ENCODE measurements at regions not wholly inside any gene's neighbourhood (a gene's known extent, or its start where the extent isn't known, plus 50 kb on each side); places are given as distances from the start of the nearest gene placed in this dataset.
"Not testable (repeated sequence)": the region's sequence is repeated elsewhere in the genome, so short reads cannot be mapped to it uniquely, and the experiment has no call there.

DNA sequence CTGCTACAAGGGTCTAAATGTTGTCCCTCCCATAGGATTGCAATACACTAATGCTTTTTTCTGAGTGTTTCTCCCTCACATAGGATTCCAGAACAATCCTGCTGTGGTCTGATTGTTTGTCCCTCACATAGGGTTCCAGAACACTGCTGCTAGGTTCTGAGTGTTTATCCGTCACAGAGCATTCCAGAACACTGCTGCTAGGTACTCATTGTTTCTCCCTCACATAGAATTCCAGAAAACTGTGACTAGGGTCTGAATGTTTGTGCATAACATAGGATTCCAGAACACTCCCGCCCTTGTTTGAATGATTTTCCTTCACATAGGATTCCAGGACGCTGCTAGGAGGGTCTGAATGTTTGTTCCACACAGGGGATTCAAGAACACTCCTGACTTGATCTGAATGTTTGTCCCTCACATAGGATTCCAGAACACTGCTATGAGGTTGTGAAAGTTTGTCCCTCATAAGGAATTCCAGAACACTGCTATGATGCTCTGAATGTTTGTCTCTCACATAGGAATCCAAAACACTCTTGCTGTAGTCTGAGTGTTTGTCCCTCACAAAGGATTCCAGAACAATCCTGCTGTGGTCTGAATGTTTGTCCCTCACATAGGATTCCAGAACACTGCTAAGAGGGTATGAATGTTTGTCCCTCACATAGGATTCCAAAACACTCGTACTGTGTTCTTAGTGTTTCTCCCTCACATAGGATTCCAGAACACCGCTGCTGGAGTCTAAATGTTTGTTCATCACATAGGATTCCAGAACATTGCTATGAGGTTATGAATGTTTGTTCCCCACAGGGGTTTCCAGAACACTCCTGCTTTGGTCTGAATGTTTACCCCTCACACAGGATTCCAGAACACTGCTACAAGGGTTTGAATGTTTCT lies 213.5 kb downstream of the FOXD4L6 start:
- H3K9me2 ChIP-seq (replicated peaks; ENCODE audit: control insufficient read depth, low read length) = no peaks in the 10 kb centered on the region
- H3K36me3 ChIP-seq (ENCODE audit: control insufficient read depth, low read length) = no peaks in the 10 kb centered on the region
- TF ChIP-seq EZH2phosphoT487 (IDR thresholded peaks at IDR 0.05; ENCODE audit: borderline replicate concordance, low read length) = no peak
- TF ChIP-seq, protein P1, sequence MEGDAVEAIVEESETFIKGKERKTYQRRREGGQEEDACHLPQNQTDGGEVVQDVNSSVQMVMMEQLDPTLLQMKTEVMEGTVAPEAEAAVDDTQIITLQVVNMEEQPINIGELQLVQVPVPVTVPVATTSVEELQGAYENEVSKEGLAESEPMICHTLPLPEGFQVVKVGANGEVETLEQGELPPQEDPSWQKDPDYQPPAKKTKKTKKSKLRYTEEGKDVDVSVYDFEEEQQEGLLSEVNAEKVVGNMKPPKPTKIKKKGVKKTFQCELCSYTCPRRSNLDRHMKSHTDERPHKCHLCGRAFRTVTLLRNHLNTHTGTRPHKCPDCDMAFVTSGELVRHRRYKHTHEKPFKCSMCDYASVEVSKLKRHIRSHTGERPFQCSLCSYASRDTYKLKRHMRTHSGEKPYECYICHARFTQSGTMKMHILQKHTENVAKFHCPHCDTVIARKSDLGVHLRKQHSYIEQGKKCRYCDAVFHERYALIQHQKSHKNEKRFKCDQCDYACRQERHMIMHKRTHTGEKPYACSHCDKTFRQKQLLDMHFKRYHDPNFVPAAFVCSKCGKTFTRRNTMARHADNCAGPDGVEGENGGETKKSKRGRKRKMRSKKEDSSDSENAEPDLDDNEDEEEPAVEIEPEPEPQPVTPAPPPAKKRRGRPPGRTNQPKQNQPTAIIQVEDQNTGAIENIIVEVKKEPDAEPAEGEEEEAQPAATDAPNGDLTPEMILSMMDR (IDR thresholded peaks at IDR 0.05; ENCODE audit: low read depth, low read length, poor library complexity, severe bottlenecking) = no peak
- H3K4me2 ChIP-seq (ENCODE audit: low read length) = no peak overlapping the region
- no peaks in the 10 kb centered on the region for H3F3A ChIP-seq (ENCODE audit: control insufficient read depth, insufficient read depth)
- no peaks in the 10 kb centered on the region for H4K20me1 ChIP-seq (ENCODE audit: control insufficient read depth, insufficient read depth, low read depth, low read length)
- no peaks in the 10 kb centered on the region for H3K79me2 ChIP-seq (ENCODE audit: control insufficient read depth, low read length)
- peaks cover 44% of the 10 kb centered on the region; the same call in 1 of the 2 replicates for H3K9me3 ChIP-seq (ENCODE audit: control insufficient read depth, insufficient read depth, low read length)
- H3K4me1 ChIP-seq (ENCODE audit: control insufficient read depth, low read length) = no peaks in the 10 kb centered on the region
- H3K27me3 ChIP-seq (ENCODE audit: control insufficient read depth, low read length) = no peaks in the 10 kb centered on the region
- no peak overlapping the region for H3K27ac ChIP-seq (ENCODE audit: low read depth, low read length)
- H3K4me3 ChIP-seq (ENCODE audit: low read length) = no peak overlapping the region

DNA sequence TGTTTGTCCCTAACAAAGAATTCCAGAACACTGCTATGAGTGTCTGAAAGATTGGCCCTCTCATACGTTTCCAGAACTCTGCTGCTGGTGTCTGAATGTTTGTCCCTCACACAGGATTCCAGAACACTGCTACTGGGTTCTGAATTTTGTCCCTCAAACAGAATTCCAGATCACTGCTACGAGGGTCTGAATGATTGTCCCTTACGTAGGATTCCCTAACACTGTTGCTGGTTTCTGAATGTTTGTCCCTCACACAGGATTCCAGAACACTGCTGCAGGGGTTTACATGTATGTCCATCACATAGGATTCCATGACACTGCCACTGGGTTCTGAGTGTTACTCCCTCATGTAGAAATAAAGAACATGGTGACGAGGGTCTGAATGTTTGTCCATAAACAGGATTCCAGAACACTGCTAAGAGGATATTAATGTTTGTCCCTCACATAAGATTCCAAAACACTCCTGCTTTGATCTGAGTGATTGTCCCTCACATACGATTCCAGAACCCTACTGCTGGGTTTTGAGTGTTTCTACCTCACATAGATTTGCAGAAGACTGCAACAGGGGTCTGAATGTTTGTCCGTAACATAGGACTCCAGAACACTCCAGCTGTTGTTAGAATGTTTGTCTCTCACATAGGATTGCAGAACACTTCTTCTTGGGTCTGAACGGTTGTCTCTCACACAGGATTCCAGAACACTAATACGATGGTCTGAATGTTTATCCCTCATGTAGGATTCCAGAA lies 214.4 kb downstream of the FOXD4L6 start:
- Histone ChIP-seq H3K4me3 (ENCODE audit: low read length) (no peak overlapping the region), H3K36me3 (ENCODE audit: control insufficient read depth, low read length) (no peaks in the 10 kb centered on the region), H3K9me3 (ENCODE audit: control insufficient read depth, insufficient read depth, low read length) (peaks cover 44% of the 10 kb centered on the region; the same call in 1 of the 2 replicates), H4K20me1 (ENCODE audit: control insufficient read depth, insufficient read depth, low read depth, low read length) (no peaks in the 10 kb centered on the region), H3K27ac (ENCODE audit: low read depth, low read length) (no peak overlapping the region), H3K79me2 (ENCODE audit: control insufficient read depth, low read length) (no peaks in the 10 kb centered on the region), H3K4me1 (ENCODE audit: control insufficient read depth, low read length) (no peaks in the 10 kb centered on the region), H3F3A (ENCODE audit: control insufficient read depth, insufficient read depth) (no peaks in the 10 kb centered on the region), H3K9me2 (replicated peaks; ENCODE audit: control insufficient read depth, low read length) (no peaks in the 10 kb centered on the region), H3K27me3 (ENCODE audit: control insufficient read depth, low read length) (no peaks in the 10 kb centered on the region), H3K4me2 (ENCODE audit: low read length) (no peak overlapping the region)
- TF ChIP-seq, protein P1 (IDR thresholded peaks at IDR 0.05; ENCODE audit: low read depth, low read length, poor library complexity, severe bottlenecking) = no peak
- TF ChIP-seq EZH2phosphoT487 (IDR thresholded peaks at IDR 0.05; ENCODE audit: borderline replicate concordance, low read length) = no peak

DNA sequence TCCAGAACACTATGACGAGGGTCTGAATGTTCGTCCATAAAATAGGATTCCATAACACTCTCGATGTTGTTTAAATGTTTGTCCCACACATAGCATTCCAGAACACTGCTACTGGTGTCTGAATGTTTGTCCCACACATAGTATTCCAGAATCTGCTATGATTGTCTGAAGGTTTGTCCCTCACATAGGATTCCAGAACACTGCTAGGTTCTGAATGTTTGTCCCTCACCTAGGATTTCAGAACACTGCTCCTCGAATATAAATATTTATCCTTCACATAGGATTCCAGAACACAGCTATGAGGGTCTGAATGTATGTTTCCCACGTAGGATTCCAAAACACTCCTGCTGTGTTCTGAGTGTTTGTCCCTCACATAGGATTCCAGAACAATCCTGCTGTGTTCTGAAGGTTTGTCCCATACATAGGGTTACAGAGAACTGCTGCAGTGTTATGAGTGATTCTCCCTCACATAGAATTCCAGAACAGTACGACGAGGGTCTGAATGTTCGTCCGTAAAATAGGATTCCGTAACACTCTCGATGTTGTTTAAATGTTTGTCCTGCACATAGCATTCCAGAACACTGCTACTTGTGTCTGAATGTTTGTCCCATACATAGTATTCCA lies 215.3 kb downstream of the FOXD4L6 start:
- Histone ChIP-seq H3K4me3 (ENCODE audit: low read length) (no peak overlapping the region), H3K9me3 (ENCODE audit: control insufficient read depth, insufficient read depth, low read length) (peaks cover 46% of the 10 kb centered on the region; the same call in 1 of the 2 replicates), H3K27ac (ENCODE audit: low read depth, low read length) (no peak overlapping the region), H3K36me3 (ENCODE audit: control insufficient read depth, low read length) (no peaks in the 10 kb centered on the region), H3K4me2 (ENCODE audit: low read length) (no peak overlapping the region), H3F3A (ENCODE audit: control insufficient read depth, insufficient read depth) (no peaks in the 10 kb centered on the region), H3K27me3 (ENCODE audit: control insufficient read depth, low read length) (no peaks in the 10 kb centered on the region), H3K79me2 (ENCODE audit: control insufficient read depth, low read length) (no peaks in the 10 kb centered on the region), H3K9me2 (replicated peaks; ENCODE audit: control insufficient read depth, low read length) (no peaks in the 10 kb centered on the region), H3K4me1 (ENCODE audit: control insufficient read depth, low read length) (no peaks in the 10 kb centered on the region), H4K20me1 (ENCODE audit: control insufficient read depth, insufficient read depth, low read depth, low read length) (no peaks in the 10 kb centered on the region)
- no peak for TF ChIP-seq EZH2phosphoT487 (IDR thresholded peaks at IDR 0.05; ENCODE audit: borderline replicate concordance, low read length)
- TF ChIP-seq, protein P1 (IDR thresholded peaks at IDR 0.05; ENCODE audit: low read depth, low read length, poor library complexity, severe bottlenecking) = no peak

DNA sequence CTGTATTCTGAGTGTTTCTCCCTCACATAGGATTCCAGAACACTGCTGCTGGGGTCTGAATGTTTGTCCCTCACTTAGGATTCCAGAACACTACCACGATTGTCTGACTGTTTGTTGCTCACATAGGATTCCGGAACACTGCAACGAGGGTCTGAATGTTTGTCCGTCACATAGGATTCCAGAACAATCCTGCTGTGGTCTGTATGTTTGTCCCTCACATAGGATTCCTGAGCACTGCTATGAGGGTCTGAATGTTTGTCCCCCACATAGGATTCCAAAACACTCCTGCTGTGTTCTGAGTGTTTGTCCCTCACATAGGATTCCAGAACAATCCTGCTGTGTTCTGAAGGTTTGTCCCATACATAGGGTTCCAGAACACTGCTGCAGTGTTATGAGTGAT lies 215.8 kb downstream of the FOXD4L6 start:
- H3K4me2 ChIP-seq (ENCODE audit: low read length); H3K27me3 ChIP-seq (ENCODE audit: control insufficient read depth, low read length): not testable (repeated sequence)

More for the DNA sequence above, 215.8 kb downstream of the FOXD4L6 start:
- H3K4me1 ChIP-seq (ENCODE audit: control insufficient read depth, low read length); H3F3A ChIP-seq (ENCODE audit: control insufficient read depth, insufficient read depth); H3K36me3 ChIP-seq (ENCODE audit: control insufficient read depth, low read length); H3K79me2 ChIP-seq (ENCODE audit: control insufficient read depth, low read length); H3K9me2 ChIP-seq (replicated peaks; ENCODE audit: control insufficient read depth, low read length); H3K4me3 ChIP-seq (ENCODE audit: low read length); H4K20me1 ChIP-seq (ENCODE audit: control insufficient read depth, insufficient read depth, low read depth, low read length); H3K27ac ChIP-seq (ENCODE audit: low read depth, low read length): not testable (repeated sequence)
- peaks cover 51% of the 10 kb centered on the region; the same call in 1 of the 2 replicates for H3K9me3 ChIP-seq (ENCODE audit: control insufficient read depth, insufficient read depth, low read length)
